Parathyroid adenoma (tissue), 2 donors: ENCODE measurements at regions not wholly inside any gene's neighbourhood (a gene's known extent, or its start where the extent isn't known, plus 50 kb on each side); places are given as distances from the start of the nearest gene placed in this dataset.
"Not testable (repeated sequence)": the region's sequence is repeated elsewhere in the genome, so short reads cannot be mapped to it uniquely, and the experiment has no call there.

Experiments used
- H2AFZ ChIP-seq: fragments of 300-600 bp; sonication (generic); one replicate; pipeline ENCODE4 v1.7.0; 2017; ENCODE audit warnings: antibody characterized with exemption, mild to moderate bottlenecking
- H3K27ac ChIP-seq: fragments of 300-600 bp; sonication (generic); one replicate; pipeline ENCODE4 v1.7.0; 2017
- H3K27me3 ChIP-seq: fragments of 300-600 bp; sonication (generic); one replicate; pipeline ENCODE4 v1.7.0; 2017; ENCODE audit warnings: low read length; ENCODE audit not compliant: control insufficient read depth, insufficient read depth
- H3K36me3 ChIP-seq: fragments of 300-600 bp; sonication (generic); one replicate; pipeline ENCODE4 v1.7.0; 2017; ENCODE audit warnings: low read length; ENCODE audit not compliant: control insufficient read depth, insufficient read depth
- H3K4me1 ChIP-seq: fragments of 300-600 bp; sonication (generic); one replicate; pipeline ENCODE4 v1.7.0; 2017; ENCODE audit warnings: control low read depth
- H3K4me2 ChIP-seq: fragments of 300-600 bp; sonication (generic); one replicate; pipeline ENCODE4 v1.7.0; 2017; ENCODE audit warnings: low read length
- H3K4me3 ChIP-seq: fragments of 300-600 bp; sonication (generic); one replicate; pipeline ENCODE4 v1.7.0; 2017; ENCODE audit warnings: low read depth, low read length
- H3K79me2 ChIP-seq: fragments of 300-600 bp; sonication (generic); one replicate; pipeline ENCODE4 v1.7.0; 2017; ENCODE audit warnings: control low read depth
- H3K9ac ChIP-seq: fragments of 300-600 bp; sonication (generic); one replicate; pipeline ENCODE4 v1.7.0; 2017; ENCODE audit warnings: mild to moderate bottlenecking
- H3K9me3 ChIP-seq: fragments of 300-600 bp; sonication (generic); one replicate; pipeline ENCODE4 v1.7.0; 2017; ENCODE audit warnings: low read length; ENCODE audit not compliant: control insufficient read depth
- CTCF ChIP-seq: fragments of 300-600 bp; sonication (generic); IDR thresholded peaks from one replicate; pipeline ENCODE4 v1.7.0; 2017; ENCODE audit warnings: antibody characterized with exemption, mild to moderate bottlenecking
- donor health status: primary hyperparathyroidism.

- H2AFZ ChIP-seq, H3K4me2 ChIP-seq, H3K36me3 ChIP-seq: not testable (repeated sequence)
Observed at GRCh38 chr4:78717712-78718111, 58.4 kb upstream of the BMP2K start.

GRCh38 chr4:78720204-78720603, 55.9 kb upstream of the BMP2K start:
- H3K9me3 ChIP-seq: no peaks in the 10 kb centered on the region
- H3K27ac ChIP-seq: no peak overlapping the region
- no peak overlapping the region for H3K4me2 ChIP-seq
- TF ChIP-seq CTCF: no peak
- no peaks in the 10 kb centered on the region for H3K79me2 ChIP-seq
- no peaks in the 10 kb centered on the region for H3K27me3 ChIP-seq
- H2AFZ ChIP-seq: no peak overlapping the region
- H3K4me1 ChIP-seq: no peaks in the 10 kb centered on the region
- H3K4me3 ChIP-seq: no peak overlapping the region
- H3K36me3 ChIP-seq: no peaks in the 10 kb centered on the region
- H3K9ac ChIP-seq: no peak overlapping the region

More at GRCh38 chr4:78717712-78718111, 58.4 kb upstream of the BMP2K start:
- H3K9ac ChIP-seq, H3K27me3 ChIP-seq, H3K4me1 ChIP-seq, H3K27ac ChIP-seq, H3K4me3 ChIP-seq, H3K9me3 ChIP-seq, H3K79me2 ChIP-seq: not testable (repeated sequence)

- Histone ChIP-seq H3K4me2 (peak overlapping the region; percentile 5), H3K9ac (no peak overlapping the region), H3K4me1 (no peaks in the 10 kb centered on the region), H3K27ac (no peak overlapping the region), H3K79me2 (no peaks in the 10 kb centered on the region), H3K27me3 (no peaks in the 10 kb centered on the region), H3K9me3 (no peaks in the 10 kb centered on the region), H3K4me3 (no peak overlapping the region), H2AFZ (no peak overlapping the region), H3K36me3 (no peaks in the 10 kb centered on the region)
- no peak for TF ChIP-seq CTCF
Observed at GRCh38 chr4:78720994-78721677, 55.0 kb upstream of the BMP2K start.

DNA sequence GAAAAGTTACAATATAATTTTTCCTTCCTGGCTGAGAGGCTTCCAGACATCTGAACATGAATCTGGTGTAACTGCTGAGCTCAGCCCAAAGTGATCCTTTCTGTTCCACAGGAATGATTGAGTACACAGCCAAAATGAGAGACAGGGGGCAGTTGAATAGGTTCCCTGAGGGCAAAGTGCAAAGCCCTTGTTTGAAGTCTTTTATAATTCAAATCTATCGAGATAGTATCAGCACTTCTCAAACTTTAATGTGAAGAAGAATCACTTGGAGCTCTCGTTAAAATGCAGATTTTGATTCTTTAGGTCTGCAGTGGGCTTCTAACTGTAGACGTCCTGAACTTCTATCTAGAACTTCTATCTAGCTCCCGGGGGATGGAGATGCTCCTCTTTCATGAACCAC, 54.4 kb upstream of the BMP2K start:
- no peak for TF ChIP-seq CTCF
- H3K27me3 ChIP-seq: no peaks in the 10 kb centered on the region
- H3K79me2 ChIP-seq: no peaks in the 10 kb centered on the region
- H3K9me3 ChIP-seq: no peaks in the 10 kb centered on the region
- no peaks in the 10 kb centered on the region for H3K36me3 ChIP-seq
- H3K4me3 ChIP-seq: no peak overlapping the region
- no peaks in the 10 kb centered on the region for H3K4me1 ChIP-seq
- no peak overlapping the region for H3K4me2 ChIP-seq
- H2AFZ ChIP-seq: no peak overlapping the region
- no peak overlapping the region for H3K27ac ChIP-seq
- H3K9ac ChIP-seq: no peak overlapping the region

GRCh38 chr4:78722320-78722719, 53.8 kb upstream of the BMP2K start:
- no peaks in the 10 kb centered on the region for H3K4me1 ChIP-seq
- no peak overlapping the region for H3K4me2 ChIP-seq
- no peaks in the 10 kb centered on the region for H3K36me3 ChIP-seq
- no peaks in the 10 kb centered on the region for H3K79me2 ChIP-seq
- H3K27ac ChIP-seq: no peak overlapping the region
- H2AFZ ChIP-seq: no peak overlapping the region
- no peaks in the 10 kb centered on the region for H3K27me3 ChIP-seq
- H3K9ac ChIP-seq: no peak overlapping the region
- H3K4me3 ChIP-seq: no peak overlapping the region
- no peaks in the 10 kb centered on the region for H3K9me3 ChIP-seq
- TF ChIP-seq CTCF: no peak
